IMR-90 (cell line): ENCODE measurements at regions not wholly inside any gene's neighbourhood (a gene's known extent, or its start where the extent isn't known, plus 50 kb on each side); places are given as distances from the start of the nearest gene placed in this dataset.

Source experiments
- BHLHE40 ChIP-seq: fragments of 150-350 bp; IDR thresholded peaks from 2 replicates; pipeline ENCODE4 v1.6.1; 2016; ENCODE audit warnings: mild to moderate bottlenecking, low read depth, low read length
- CEBPB ChIP-seq: IDR thresholded peaks from 2 replicates; pipeline ENCODE4 v1.6.1; 2012; ENCODE audit warnings: low read depth, low read length, improper control_type of control experiment
- MAFK ChIP-seq: IDR thresholded peaks from 2 replicates; pipeline ENCODE4 v1.6.1; 2012; ENCODE audit warnings: low read depth, low read length, improper control_type of control experiment
- MXI1 ChIP-seq: IDR thresholded peaks from 2 replicates; pipeline ENCODE4 v1.6.1; 2012; ENCODE audit warnings: low read depth, mild to moderate bottlenecking, low read length, moderate library complexity, borderline replicate concordance
- POLR2A ChIP-seq: IDR thresholded peaks from 2 replicates; pipeline ENCODE4 v1.6.1; 2012; ENCODE audit warnings: mild to moderate bottlenecking, low read depth, low read length
- RFX5 ChIP-seq: IDR thresholded peaks from 2 replicates; pipeline ENCODE4 v1.8.0; 2012; ENCODE audit warnings: low read depth, mild to moderate bottlenecking, low read length, moderate library complexity
- TF ChIP-seq, protein P1 (sequence below): conservative IDR thresholded peaks from 2 replicates; pipeline ENCODE4 v1.5.1; 2012; ENCODE audit warnings: mild to moderate bottlenecking, low read depth, low read length, improper control_type of control experiment

DNA sequence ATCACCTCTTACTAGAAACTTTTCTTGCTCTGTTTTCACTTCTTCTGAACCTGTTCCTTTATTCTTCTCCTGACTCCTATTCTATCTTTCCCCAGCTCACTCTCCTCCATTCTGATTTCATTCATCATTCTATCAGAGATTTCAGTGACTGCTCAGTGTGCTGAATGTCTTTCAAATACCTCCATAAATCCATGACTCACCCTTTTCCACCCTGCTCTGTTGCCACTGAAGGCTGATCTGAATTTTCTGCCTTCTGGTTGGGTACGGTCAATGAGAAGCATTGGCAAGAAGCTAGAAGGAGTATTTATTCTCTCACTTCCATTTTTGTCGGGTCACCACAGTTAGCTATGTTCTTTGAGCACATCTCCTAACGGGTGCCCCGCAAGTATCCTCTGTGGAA, 265.9 kb downstream of the CBLL2 start:
- TF ChIP-seq, protein P1, sequence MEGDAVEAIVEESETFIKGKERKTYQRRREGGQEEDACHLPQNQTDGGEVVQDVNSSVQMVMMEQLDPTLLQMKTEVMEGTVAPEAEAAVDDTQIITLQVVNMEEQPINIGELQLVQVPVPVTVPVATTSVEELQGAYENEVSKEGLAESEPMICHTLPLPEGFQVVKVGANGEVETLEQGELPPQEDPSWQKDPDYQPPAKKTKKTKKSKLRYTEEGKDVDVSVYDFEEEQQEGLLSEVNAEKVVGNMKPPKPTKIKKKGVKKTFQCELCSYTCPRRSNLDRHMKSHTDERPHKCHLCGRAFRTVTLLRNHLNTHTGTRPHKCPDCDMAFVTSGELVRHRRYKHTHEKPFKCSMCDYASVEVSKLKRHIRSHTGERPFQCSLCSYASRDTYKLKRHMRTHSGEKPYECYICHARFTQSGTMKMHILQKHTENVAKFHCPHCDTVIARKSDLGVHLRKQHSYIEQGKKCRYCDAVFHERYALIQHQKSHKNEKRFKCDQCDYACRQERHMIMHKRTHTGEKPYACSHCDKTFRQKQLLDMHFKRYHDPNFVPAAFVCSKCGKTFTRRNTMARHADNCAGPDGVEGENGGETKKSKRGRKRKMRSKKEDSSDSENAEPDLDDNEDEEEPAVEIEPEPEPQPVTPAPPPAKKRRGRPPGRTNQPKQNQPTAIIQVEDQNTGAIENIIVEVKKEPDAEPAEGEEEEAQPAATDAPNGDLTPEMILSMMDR, result no peak
- no peak for TF ChIP-seq POLR2A
- TF ChIP-seq MXI1, result no peak
- TF ChIP-seq RFX5, result no peak
- no peak for TF ChIP-seq BHLHE40
- TF ChIP-seq CEBPB, result no peak
- no peak for TF ChIP-seq MAFK
